COLO668 (cell line): ENCODE measurements at regions not wholly inside any gene's neighbourhood (a gene's known extent, or its start where the extent isn't known, plus 50 kb on each side); places are given as distances from the start of the nearest gene placed in this dataset.
"Not testable (repeated sequence)": the region's sequence is repeated elsewhere in the genome, so short reads cannot be mapped to it uniquely, and the experiment has no call there.

Experiments used
- DNase-seq: peaks from one replicate; lab custom pipeline; 2025; ENCODE audit not compliant: unreplicated experiment; lab: John Stamatoyannopoulos, UW

GRCh38 chr1:194857413-194857812, 1671.0 kb upstream of the B3GALT2 start:
- no peak for DNase-seq

DNA sequence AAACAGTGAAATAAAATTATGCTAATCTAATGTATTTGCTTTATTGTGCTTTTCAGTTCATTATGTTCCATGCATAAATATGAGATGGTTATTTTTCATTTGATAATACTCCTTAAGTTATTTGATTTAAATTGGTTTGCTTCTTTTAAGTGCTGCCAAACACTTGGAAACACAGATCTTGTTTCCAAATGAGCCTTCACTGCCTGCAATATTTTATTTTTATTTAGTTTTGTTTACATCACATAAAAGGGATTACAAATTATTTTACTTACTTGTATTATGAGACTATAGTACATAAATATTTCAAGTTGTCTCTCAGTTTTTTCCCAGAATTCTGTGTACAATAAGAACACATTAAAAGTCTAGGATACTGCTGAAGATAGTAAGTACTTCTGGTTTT, 1662.4 kb upstream of the B3GALT2 start:
- DNase-seq = no peak

GRCh38 chr1:194846488-194846887, 1660.1 kb upstream of the B3GALT2 start:
- no peak for DNase-seq

DNA sequence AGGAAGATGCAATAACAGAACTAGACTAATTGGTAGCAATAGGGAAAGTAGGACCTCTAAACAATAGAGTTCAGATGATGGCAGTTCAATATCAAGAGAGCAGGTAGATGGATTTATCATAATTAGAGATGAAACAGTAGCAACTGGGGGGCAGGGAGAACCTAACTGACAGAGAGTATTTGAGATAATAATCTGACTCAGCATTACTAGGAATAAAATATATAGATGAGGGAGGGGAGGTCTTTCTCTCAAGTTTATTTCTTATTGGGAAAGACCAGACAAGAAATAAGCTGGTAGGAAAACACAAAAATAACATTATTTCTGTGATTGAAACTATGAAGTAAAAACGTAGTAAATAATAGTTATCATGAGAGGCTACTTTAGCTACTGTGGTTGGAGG, 1656.7 kb upstream of the B3GALT2 start:
- no peak for DNase-seq

GRCh38 chr1:194833111-194833510, 1646.7 kb upstream of the B3GALT2 start:
- no peak for DNase-seq

- DNase-seq = not testable (repeated sequence)
Observed at GRCh38 chr1:194831595-194831994, 1645.2 kb upstream of the B3GALT2 start.

DNA sequence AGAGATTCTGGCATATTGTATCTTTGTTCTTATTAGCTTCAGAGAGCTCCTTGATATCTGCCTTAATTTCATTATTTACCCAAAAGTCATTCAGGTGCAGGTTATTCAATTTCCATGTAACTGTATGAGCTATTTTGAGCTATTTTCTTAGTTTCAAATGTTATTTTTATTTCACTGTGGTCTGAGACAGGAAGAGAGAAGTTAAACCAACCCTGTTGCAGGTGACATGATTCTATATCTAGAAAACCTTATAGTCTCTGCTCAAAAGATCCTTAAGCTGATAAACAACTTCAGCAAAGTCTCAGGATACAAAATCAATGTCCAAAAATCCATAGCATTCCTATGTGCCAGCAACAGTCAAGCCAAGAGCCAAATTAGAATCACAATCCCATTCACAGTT, 1644.0 kb upstream of the B3GALT2 start:
- DNase-seq = no peak

GRCh38 chr1:194829492-194829891, 1643.1 kb upstream of the B3GALT2 start:
- no peak for DNase-seq

DNA sequence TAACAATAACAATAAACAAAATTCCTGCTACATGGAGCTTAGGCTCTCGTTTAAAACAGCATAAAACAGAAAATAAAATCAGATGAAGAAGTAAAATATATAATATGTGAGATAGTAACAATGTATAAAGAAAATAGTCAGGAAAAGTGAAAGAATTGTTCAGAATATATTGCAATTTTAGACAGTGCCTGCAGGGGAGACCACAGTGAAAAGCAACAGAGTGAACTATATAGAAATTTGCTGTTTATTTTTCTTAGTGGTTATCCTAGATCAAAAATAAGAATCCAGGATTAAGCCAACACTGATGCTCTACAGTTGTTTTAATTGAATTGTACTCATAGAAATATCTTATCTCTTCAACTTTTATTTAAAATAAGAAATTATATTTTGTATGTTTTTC, 1639.0 kb upstream of the B3GALT2 start:
- no peak for DNase-seq

GRCh38 chr1:194821091-194821490, 1634.7 kb upstream of the B3GALT2 start:
- no peak for DNase-seq

- no peak for DNase-seq
Observed at GRCh38 chr1:194818674-194819073, 1632.3 kb upstream of the B3GALT2 start.

GRCh38 chr1:194816859-194817258, 1630.4 kb upstream of the B3GALT2 start:
- no peak for DNase-seq

DNA sequence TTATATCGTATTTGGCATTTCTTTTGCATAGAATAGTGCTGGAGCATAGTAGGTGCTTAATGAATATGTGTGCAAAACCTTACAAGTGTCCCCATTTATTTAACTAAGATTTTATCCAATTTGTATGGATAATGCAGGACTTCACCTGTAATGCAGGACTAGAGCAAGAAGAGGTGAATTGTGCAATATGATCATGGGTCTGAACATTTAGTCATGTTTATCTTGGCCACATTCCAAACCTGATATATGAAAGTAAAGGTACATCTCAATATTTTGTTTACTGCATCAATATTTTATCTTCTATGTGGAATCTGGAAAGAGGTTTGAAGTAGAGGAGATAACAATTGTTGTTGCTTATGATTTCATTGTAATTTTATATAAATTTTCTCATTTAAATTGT, 1626.7 kb upstream of the B3GALT2 start:
- DNase-seq = no peak

DNA sequence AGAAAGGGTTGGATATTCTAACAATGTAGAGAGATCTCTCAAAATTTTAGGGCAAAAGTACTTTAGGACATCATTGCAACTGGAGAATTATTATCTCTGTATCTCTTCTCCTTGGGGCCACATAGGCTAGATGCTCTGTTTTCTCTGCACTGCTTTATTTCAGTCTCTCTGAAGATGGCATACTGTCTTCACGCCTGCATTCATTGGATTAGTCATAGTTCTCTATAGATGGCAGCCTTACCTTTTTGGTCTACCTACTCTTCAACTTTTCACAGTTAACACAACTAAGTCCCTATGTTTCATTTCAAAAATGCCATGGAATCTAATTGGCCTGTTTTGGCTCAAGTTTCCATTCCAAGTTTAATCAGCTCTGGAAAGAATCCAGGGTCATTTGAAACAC, 1623.3 kb upstream of the B3GALT2 start:
- DNase-seq = no peak

- no peak for DNase-seq
Observed at GRCh38 chr1:194809215-194809614, 1622.8 kb upstream of the B3GALT2 start.

DNA sequence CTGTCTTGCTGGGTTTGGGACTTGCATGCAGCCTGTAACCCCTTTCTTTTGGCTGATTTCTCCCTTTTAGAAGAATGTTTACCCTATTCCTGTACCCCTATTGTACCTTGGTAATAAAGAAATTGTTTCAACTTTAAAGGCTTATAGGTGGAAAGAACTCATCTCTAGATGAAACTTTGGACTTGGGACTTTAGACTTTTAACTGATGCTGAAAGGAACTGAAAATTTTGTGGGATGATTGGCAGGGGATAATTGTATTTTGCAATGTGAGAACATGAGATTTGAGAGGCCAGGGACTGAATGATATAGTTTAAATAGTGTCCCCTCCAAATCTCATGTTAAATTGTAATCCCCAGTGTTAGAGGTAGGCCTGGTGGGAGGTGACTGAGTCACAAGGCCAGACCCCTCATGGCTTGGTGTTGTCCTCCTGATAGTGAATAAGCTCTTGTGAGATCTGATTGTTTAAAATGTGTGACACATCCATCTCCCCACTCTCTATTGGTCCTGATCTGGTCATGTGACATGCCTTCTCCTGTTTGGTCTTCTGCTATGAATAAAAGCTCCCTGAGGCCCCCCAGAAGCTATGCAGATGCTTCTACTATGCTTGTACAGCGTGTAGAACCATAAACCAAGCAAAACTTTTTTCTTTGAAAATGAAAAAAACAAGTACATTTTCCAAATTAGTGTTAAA, 1621.3 kb upstream of the B3GALT2 start:
- no peak for DNase-seq

GRCh38 chr1:194802572-194802971, 1616.2 kb upstream of the B3GALT2 start:
- DNase-seq = no peak

DNA sequence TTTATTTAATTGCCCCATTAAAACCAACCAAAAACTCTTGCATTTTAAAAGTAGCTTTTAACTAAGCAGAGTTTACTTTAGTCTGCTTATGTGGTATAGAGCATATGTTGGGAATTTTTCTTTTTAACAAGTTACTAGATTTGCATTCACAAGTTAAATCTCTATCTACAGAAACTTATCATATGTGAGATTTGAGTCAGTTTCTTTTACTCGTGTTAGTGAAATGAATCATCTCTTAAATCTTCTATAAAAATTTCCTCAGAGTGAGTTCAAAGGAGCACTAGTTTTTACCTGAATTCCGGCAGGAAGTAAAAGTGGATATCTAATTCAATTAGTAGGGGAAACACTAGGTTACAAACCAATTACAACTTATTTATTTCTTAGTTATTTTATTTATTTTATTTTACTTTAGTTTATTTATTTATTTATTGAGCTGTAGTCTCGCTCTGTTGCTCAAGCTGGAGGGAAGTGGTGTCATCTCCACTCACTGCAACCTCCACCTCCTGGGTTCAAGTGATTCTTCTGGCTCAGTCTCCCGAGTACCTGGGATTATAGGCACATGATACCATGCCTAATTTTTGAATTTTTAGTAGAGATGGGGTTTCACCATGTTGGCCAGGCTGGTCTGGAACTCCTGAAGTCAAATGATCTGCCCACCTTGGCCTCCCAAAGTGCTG, 1609.6 kb upstream of the B3GALT2 start:
- no peak for DNase-seq

GRCh38 chr1:194787001-194787400, 1600.6 kb upstream of the B3GALT2 start:
- DNase-seq = no peak

- DNase-seq = no peak
Observed at GRCh38 chr1:194786027-194786426, 1599.6 kb upstream of the B3GALT2 start.

DNA sequence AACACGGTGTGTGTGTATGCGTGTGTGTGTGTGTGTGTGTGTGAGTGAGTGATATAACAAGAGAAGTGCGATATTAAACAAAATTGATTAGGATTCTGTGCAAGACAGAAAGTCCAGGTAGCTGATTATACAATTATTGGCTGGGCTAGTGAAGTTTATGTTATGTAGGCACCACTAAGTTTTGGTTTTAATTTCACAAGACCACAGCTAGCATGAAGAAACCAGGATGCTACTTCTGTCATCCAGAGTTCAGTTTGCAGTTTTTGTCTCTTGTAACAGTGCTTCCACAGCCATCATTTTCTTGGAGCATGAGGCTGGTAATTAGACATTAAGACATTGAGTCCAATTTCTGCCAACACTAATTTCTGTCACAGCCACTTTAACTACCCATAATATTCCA, 1590.2 kb upstream of the B3GALT2 start:
- DNase-seq = no peak

DNA sequence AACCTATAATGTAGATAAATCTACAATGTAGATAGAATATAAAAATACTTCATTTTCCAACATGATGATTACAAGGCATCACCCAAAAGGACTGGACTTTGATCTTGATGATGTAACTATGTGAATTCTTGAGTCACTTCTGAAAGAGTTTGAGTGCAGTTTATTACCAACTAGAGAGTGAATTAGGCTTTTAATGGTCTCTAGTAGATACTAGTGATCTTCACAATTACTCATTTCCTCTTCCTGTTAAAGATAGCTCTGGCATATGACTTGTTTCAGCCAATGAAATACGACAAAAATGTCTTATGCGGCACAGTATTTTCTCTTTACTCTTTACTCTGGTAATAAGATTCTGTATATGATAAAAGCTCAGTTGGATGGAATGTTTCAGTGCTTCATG, 1588.1 kb upstream of the B3GALT2 start:
- no peak for DNase-seq
